ENCODE measurements at regions not wholly inside any gene's neighbourhood (a gene's known extent, or its start where the extent isn't known, plus 50 kb on each side); places are given as distances from the start of the nearest gene placed in this dataset.
"Not testable (repeated sequence)": the region's sequence is repeated elsewhere in the genome, so short reads cannot be mapped to it uniquely, and the experiment has no call there.

DNA sequence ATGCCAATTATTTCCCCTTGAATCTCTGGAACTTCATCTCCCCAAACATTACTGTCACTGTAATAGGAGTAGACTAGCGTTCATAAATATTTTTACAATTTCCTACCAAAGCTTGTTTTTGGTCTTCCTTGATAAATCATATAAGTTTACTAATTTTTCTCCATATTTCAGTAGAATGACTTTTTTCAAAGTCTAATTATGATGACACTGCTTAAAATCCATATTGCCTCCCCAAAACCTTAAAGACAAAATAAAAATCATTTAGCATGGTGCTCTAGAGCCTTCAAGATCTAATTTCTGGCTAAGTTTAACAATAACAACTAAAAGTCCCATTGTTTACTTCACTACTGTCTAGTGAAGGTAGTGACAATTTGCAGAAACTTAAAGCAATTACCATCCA, 474.2 kb upstream of the CHRM3 start:
- no peak for DNase-seq (ENCODE audit: low spot score)

GRCh38 chr1:238902752-238903151, 483.6 kb upstream of the CHRM3 start:
- not testable (repeated sequence) for DNase-seq (ENCODE audit: low spot score)

DNA sequence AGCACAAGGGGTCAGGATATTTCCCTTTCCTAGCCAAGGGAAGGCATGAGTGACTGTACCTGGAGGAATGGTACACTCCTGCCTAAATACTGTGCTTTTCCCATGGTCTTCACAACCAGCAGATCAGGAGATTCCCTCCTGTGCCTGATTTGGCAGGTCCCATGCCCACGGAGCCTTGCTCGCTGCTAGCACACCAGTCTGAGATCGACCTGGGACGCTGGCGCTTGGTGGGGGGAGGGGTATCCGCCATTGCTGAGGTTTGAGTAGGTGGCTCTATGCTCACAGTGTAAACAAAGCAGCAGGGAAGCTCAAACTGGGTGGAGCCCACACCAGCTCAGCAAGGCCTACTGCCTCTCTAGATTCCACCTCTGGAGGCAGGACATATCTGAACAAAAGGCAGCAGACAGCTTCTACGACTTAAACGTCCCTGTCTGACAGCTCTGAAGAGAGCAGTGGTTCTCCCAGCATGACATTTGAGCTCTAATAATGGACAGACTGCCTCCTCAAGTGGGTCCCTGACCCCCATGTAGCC, 486.0 kb upstream of the CHRM3 start:
- DNase-seq (ENCODE audit: low spot score): no peak

DNA sequence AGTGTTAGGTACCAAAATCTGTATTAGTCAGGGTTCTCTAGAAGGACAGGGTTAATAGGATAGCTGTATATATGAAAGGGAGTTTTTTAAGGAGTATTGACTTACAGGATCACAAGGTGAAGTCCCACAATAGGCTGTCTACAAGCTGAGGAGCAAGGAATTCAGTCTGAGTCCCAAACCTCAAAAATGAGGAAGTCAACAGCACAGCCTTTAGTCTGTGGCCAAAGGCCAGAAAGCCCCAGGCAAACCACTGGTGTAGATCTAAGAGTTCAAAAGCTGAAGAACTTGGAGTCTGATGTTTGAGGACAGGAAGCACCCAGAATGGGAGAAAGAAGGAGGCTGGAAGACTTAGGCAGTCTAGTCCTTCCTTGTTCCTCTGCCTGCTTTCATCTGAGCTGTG, 487.5 kb upstream of the CHRM3 start:
- DNase-seq (ENCODE audit: low spot score): no peak

- no peak for DNase-seq (ENCODE audit: low spot score)
These were observed 490.5 kb upstream of the CHRM3 start for GRCh38 chr1:238895911-238896310.

GRCh38 chr1:238892612-238893011, 493.8 kb upstream of the CHRM3 start:
- DNase-seq (ENCODE audit: low spot score): peak; percentile 30

DNA sequence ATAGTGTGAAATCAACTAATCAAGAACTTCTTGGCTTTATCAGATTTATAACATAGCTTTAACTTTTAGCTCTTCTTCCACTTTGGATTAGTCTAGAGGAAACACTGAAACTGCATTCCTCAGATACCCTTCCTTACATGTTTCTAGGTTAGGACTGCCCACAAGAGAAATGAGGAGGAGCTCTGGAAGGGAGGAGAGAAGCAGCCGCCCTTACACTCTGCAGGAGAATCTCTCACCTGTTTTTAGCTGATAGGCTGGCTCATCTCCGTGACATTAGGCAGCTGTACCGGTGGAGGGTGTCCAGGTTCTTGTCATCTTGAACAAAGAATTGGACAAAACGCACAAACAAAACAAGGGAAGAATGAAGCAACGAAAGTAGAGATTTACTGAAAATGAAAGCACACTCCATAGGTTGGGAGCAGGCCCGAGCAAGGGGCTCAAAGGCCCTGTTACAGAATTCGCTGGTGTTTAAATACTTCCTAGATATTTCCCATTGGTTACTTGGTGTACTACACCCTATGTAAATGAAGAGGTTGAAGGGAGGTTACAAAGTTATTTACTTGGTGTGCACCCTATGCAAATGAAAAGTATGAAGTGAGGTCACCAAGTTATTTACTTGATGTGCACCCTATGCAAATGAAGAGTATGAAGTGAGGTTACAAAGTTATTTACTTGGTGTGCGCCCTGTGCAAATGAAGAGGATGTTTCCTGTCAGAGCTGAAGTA, 524.9 kb upstream of the CHRM3 start:
- no peak for DNase-seq (ENCODE audit: low spot score)

GRCh38 chr1:238833919-238834318, 552.4 kb upstream of the CHRM3 start:
- no peak for DNase-seq (ENCODE audit: low spot score)

DNA sequence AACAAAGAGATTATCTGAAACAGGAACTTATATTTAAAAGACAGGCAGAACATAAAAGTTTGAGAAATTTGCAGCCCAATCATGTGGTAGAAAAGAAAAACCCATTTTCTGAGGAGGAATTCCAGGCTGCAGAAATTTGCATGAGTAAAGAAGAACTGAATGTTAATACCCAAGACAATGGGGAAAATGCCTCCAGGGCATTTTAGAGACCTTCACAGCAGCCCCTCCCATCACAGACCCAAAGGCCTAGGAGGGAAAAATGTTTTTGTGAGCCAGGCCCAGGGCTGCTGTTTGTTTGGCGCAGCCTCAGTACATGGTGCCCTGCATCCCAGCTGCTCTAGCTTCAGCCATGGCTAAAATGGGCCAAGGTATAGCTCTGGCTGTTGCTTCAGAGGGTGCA, 554.3 kb upstream of the CHRM3 start:
- no peak for DNase-seq (ENCODE audit: low spot score)

- DNase-seq (ENCODE audit: low spot score): no peak
These were observed 556.2 kb upstream of the CHRM3 start for GRCh38 chr1:238830036-238830611.

- no peak for DNase-seq (ENCODE audit: low spot score)
These were observed 559.5 kb upstream of the CHRM3 start for GRCh38 chr1:238826891-238827290.

DNA sequence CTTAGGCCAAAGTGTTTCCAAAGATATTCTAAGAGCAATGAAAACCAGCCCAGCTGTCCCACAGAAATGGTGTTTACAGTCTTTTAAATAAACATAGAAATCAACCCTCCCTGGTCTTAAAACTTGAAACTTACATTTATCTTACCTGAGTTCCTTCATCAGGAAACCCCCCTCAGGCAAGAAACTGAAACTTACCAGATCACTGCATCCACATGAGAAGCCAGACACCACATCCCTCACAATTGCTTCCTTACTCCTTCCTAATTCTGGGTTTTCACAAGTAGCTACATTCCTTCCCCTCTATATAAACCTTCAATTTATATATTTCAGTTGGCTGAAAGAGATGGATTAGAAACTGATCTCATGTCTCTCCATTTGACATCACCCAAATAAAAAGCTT, 563.0 kb upstream of the CHRM3 start:
- no peak for DNase-seq (ENCODE audit: low spot score)

DNA sequence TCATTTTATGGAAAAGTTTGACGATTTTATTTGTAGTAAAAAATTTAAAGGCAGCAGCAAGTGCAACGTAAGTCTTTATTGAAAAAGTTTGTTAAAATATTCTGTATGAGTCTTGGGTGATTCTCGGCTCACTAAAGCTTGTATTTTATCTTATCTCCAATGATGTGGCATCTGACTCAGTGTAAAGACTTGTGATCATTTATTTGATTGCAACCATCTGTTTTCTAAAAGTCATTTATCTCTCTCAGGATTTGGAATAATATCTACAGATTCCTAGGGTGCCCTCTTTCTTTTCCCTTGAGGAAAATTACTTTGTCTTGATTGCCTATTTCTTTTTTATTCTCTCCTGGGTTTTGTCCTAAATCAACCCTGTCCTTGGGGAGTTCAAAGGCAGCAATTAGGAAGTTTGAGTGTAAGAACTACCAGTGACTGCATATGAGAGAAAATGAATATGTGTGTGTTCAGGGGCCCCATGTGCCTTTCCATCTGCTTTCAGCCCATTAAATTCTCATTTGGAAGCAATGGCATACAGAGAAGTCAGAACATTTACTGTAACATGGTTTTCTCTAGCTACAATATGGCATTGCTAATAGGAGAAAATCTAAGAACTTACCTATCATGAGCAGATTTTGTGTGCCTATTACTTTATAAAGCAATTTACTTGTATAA, 575.0 kb upstream of the CHRM3 start:
- DNase-seq (ENCODE audit: low spot score): no peak

GRCh38 chr1:238790882-238791281, 595.5 kb upstream of the CHRM3 start:
- DNase-seq (ENCODE audit: low spot score): no peak

- no peak for DNase-seq (ENCODE audit: low spot score)
These were observed 596.3 kb upstream of the CHRM3 start for GRCh38 chr1:238789916-238790667.

- no peak for DNase-seq (ENCODE audit: low spot score)
These were observed 598.9 kb upstream of the CHRM3 start for GRCh38 chr1:238787471-238787870.

- no peak for DNase-seq (ENCODE audit: low spot score)
These were observed 602.7 kb upstream of the CHRM3 start for GRCh38 chr1:238783633-238784032.

DNA sequence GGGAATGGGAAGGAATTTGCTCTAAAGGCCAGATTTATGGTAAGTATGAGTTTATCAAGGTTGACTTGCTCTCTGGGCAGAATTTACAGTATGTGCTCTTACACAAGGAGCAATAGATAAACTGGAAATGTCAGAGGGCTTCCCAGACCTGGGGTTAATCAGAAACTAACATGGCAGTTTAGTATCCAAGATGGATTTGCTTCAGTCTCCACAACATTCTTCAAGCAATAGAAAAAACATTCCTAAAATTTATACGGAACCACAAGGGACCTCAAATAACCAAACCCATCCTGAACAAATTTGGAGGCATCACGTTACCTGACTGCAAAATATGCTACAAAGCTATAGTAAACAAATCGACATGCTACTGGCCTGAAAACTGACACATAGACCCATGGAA, 606.7 kb upstream of the CHRM3 start:
- no peak for DNase-seq (ENCODE audit: low spot score)

DNA sequence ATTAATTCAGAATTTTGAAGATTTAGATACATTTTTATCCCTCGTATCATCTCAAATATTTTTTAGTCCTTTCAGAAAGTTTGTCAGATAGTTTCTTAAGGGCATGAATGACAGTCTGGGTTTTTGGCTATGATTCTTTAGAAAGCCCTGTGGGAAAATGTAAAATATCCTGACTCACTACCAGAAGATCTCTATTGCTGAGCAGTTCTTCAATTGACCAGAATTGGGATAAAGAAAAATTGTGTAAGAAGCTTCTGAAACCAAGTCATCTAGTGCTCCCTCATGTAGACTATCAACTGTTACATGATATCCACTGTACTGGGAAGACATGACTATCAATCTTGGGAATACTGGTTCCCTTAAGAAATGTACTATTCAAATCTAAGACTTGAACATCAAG, 608.3 kb upstream of the CHRM3 start:
- no peak for DNase-seq (ENCODE audit: low spot score)

GRCh38 chr1:238777551-238777950, 608.8 kb upstream of the CHRM3 start:
- DNase-seq (ENCODE audit: low spot score): no peak

DNA sequence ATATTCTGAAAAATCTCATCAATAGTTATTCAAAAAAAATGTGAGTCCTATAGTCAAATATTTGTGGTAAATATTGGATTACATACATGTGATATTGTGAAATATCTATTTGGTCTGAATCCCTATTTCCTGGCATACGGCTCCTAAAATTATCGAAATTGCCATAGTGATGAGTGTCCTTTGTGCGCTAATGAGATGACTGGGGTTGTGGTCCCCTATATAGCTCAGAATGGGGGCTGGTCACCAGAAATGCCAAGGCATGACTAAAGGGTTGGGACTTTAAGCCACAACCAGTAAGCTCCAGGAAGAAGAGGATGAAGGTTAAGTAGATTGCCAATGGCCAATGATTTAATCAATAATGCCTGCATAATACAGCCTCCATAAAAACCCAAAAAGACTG, 610.2 kb upstream of the CHRM3 start:
- no peak for DNase-seq (ENCODE audit: low spot score)

DNA sequence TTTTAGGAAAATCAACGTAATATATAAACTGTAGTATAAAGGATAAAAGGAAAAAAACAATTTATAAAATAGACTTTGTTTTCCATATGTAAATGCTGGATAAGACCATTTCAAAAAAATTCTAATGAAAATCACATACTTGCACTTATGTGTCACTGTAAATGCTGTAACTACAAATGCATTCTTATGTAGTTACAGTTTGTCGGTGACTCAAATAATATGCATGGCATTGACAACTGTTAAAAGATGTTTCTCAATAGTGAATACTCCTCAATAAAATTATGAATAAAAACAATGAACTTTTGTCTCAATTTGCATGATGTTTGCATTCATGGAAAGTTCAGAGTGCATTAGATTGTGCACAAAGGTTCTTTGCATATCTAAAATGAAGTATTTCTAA, 614.0 kb upstream of the CHRM3 start:
- DNase-seq (ENCODE audit: low spot score): no peak
